ENCODE measurements at regions not wholly inside any gene's neighbourhood (a gene's known extent, or its start where the extent isn't known, plus 50 kb on each side); places are given as distances from the start of the nearest gene placed in this dataset.

- TF ChIP-seq ZNF462 (CRISPR knock-in tag; IDR thresholded peaks at IDR 0.05) (no peak), EZH2phosphoT487 (IDR thresholded peaks at IDR 0.05; ENCODE audit: unreplicated experiment) (no peak), POLR2AphosphoS5 (IDR thresholded peaks at IDR 0.05; ENCODE audit: low read depth) (no peak), JUNB (IDR thresholded peaks at IDR 0.05; ENCODE audit: unreplicated experiment) (no peak)
These were observed 116.6 kb upstream of the PZP start (continued) for GRCh38 chr12:9324782-9325181.

- TF ChIP-seq ZNF114 (CRISPR knock-in tag; IDR thresholded peaks at IDR 0.05), result no peak
- TF ChIP-seq REST (IDR thresholded peaks at IDR 0.05; ENCODE audit: unreplicated experiment), result no peak
- no peak overlapping the region for H3K4me3 ChIP-seq
- H3K79me2 ChIP-seq (replicated peaks; ENCODE audit: insufficient read depth), result no peaks in the 10 kb centered on the region
- Mint-ChIP-seq H3K9me3 (no peaks in the 10 kb centered on the region), H3K36me3 (ENCODE audit: low read depth) (no peaks in the 10 kb centered on the region), H3K27ac (no peak overlapping the region), H3K27me3 (ENCODE audit: insufficient read depth, low read depth, poor library complexity) (peaks cover 8% of the 10 kb centered on the region), H3K4me3 (no peak overlapping the region), H3K4me1 (no peaks in the 10 kb centered on the region)
- no peaks in the 10 kb centered on the region for H3K36me3 ChIP-seq (ENCODE audit: insufficient read depth)
- no peak for ATAC-seq
- no peaks in the 10 kb centered on the region for H3K4me1 ChIP-seq (ENCODE audit: insufficient read depth)
- H3K27ac ChIP-seq (ENCODE audit: low read depth), result no peak overlapping the region
- no peak overlapping the region for H2AFZ ChIP-seq
- DNase-seq (ENCODE audit: low spot score), result no peak
- no peaks in the 10 kb centered on the region for H3K27me3 ChIP-seq (ENCODE audit: insufficient read depth)
- H4K20me1 ChIP-seq (replicated peaks; ENCODE audit: insufficient read depth), result no peaks in the 10 kb centered on the region
- H3K9me2 ChIP-seq (ENCODE audit: insufficient read depth), result no peaks in the 10 kb centered on the region
- no peak overlapping the region for H3K4me2 ChIP-seq
- no peaks in the 10 kb centered on the region for H3F3A ChIP-seq (replicated peaks; ENCODE audit: low read depth)
These were observed 115.0 kb upstream of the PZP start for GRCh38 chr12:9323144-9323681.

Measured in GM23338 (cell line).